Mammary epithelial cell (primary cell): ENCODE measurements at regions not wholly inside any gene's neighbourhood (a gene's known extent, or its start where the extent isn't known, plus 50 kb on each side); places are given as distances from the start of the nearest gene placed in this dataset.

ENCODE experiments used
- EZH2 ChIP-seq: IDR thresholded peaks from 2 replicates; pipeline ENCODE4 v1.6.1; 2012; ENCODE audit warnings: low read length, inconsistent platforms, borderline replicate concordance
- TF ChIP-seq, protein P1 (sequence below), 2 donors: IDR thresholded peaks in 1 of 2; conservative IDR thresholded peaks in 1 of 2; 2 replicates each; pipeline ENCODE4 v1.5.1; 2011 to 2012; ENCODE audit warnings: inconsistent platforms in 2 of 2, low read length in 2 of 2, mild to moderate bottlenecking in 2 of 2, control low read depth in 1 of 2, low read depth in 1 of 2; ENCODE audit not compliant: insufficient read depth in 1 of 2; ENCODE audit errors: extremely low read depth in 1 of 2

DNA sequence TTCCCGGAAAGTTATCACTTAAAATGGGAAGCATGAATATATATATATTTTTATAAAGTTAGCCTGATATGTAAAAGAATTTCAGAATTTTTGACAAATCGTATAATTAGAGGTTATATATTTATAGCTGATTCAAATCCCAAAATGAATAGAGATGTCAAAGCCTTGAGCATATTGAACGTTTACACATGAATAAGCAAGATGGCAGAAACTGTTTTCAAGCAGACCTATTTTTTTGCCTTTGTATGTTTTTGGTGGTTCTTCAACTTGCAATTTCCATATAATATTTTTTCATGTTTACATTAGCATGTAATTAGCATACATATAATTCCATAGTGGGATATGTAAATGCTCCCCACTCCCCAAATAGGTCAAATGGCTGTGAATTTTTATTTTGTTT, 189.9 kb downstream of the PRL start:
- TF ChIP-seq, protein P1, sequence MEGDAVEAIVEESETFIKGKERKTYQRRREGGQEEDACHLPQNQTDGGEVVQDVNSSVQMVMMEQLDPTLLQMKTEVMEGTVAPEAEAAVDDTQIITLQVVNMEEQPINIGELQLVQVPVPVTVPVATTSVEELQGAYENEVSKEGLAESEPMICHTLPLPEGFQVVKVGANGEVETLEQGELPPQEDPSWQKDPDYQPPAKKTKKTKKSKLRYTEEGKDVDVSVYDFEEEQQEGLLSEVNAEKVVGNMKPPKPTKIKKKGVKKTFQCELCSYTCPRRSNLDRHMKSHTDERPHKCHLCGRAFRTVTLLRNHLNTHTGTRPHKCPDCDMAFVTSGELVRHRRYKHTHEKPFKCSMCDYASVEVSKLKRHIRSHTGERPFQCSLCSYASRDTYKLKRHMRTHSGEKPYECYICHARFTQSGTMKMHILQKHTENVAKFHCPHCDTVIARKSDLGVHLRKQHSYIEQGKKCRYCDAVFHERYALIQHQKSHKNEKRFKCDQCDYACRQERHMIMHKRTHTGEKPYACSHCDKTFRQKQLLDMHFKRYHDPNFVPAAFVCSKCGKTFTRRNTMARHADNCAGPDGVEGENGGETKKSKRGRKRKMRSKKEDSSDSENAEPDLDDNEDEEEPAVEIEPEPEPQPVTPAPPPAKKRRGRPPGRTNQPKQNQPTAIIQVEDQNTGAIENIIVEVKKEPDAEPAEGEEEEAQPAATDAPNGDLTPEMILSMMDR (conservative IDR thresholded peaks at IDR 0.05 in 1 of 2, IDR thresholded peaks at IDR 0.05 in 1 of 2; ENCODE audit: extremely low read depth in 1 of 2, insufficient read depth in 1 of 2, low read depth in 1 of 2, low read length in 2 of 2): no peak
- TF ChIP-seq EZH2: no peak
